DMS53 treated with DMSO at 0.1 percent for 48 hours (cell line): ENCODE measurements at regions not wholly inside any gene's neighbourhood (a gene's known extent, or its start where the extent isn't known, plus 50 kb on each side); places are given as distances from the start of the nearest gene placed in this dataset.
A peak's percentile ranks its signal among the peaks of the same experiment; 100 is the strongest.

Experiments
- DNase-seq: peaks from one replicate; lab custom pipeline; 2025; ENCODE audit not compliant: unreplicated experiment; lab: John Stamatoyannopoulos, UW

DNA sequence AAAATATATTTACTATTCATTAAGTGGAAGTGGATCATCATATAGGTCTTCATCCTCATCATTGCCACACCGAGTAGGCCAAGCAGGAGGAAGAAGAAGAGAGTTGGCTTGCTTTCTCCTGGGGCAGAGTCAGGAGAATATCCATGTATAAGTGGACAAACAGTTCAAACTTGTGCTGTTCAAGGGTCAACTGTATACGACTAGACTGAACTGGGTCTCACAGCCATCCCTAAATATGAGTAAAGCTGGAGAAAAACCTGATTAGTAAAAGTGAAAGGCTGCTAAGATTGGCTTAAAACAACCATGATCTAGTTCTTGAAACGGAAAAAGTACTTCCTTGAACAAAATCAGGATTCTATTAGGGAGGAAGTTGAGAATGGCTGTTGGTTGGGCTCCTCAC lies 276.7 kb upstream of the ADRA1B start:
- DNase-seq = no peak

DNA sequence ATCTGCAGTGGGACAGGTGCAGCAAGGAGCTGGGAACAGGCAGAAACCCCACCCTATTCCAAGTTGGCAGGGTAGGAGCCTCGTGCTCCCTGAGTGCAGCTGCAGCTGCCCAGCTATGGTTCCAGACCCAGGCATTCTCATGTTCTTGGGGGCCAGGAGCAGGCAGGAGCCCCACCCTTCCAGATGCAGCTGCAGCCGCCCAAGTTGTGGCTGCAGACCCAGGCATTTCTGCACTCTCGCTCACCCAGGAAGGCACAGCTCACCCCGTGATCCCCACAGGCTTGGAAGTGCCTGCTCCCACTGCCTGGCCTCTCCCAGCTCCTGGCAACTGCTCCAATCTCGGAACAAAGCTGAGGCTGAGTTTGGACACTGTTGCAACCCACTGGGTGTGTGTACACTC lies 275.8 kb upstream of the ADRA1B start:
- no peak for DNase-seq

DNA sequence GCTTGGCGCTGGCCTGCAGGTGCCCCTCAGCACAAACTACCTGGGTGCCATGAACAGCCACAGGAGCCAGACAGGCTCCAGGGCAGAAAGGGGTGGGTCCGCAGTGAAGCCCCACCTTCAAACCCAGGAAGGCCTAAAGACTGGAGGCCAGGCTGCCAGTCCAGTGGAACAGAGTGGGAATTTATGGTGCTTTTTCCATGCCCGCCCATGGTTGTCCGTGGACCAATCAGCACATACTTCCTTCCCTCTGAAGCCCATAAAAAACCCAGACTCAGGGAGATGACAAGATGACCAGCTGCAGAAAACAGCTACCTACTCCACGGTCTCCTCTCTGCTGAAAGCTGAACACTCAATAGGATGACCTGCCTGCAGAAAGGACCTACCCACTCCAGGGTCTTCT lies 275.4 kb upstream of the ADRA1B start:
- no peak for DNase-seq

DNA sequence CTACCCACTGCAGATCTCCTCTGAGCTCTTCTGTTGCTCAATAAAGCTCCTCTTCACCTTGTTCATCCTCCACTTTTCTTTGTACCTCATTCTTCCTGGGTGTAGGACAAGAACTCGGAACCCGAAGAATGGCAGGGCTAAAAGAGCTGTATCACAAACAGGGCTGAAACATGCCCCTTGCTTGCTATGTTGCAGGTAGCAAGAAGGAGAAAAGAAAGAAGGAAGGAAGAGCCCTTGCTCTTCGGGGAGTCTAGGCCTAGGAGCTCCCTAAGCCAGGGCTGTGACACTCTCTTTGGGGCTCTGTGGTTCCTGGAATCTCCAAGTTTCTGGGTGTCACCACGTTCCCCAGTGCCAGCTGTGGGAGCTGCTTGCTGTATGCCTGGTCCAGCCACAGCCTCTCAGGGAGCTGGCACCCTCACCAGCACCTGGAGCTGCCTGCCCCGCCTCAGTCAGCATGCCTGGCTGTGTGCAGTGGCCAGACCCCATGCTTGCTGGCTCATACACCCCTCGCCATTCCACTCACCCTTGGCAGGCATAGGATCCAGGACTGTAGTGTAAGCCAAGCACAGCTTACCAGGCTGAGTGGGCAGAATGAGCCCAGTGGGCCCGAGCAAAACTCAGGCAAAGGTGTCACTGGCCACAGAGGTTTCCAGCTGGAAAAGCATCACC lies 274.8 kb upstream of the ADRA1B start:
- DNase-seq = no peak

DNA sequence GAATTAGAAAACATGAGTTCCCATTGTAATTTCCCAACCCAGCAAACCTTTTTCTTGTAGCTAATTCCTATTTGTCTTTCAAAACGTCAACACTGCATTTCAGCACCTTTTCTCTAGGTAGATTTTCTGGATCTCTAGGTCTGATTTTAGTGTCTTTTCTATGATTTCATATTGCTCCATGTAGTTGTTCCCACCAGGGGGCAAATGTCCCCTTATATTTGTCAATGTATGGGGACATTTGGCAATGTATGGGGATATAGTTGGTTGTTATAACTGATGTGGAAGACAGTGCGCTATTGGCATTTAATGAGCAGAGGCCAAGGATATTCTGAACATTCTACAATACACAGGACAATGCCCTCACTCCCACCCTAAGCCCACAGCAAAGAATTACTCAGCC lies 273.9 kb upstream of the ADRA1B start:
- no peak for DNase-seq

DNA sequence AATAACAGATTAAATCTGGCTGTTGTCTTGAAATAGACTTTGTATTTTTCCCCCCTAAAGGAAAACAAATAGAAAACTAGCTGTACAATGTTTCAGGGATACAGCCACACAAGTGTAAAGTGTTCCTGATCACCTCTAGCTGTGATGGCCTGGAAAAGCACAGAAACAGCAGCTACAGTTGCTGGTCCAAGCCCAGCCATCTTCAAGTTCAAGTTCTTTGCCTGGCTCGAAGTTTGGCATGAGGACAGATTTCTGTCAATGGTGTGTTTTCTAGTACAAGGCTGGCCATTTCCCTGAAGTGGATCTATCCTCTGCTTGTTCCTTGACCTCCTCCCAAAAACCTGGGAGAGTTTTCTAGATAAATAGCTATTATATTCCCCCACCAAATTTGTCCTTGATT lies 272.2 kb upstream of the ADRA1B start:
- DNase-seq = no peak

DNA sequence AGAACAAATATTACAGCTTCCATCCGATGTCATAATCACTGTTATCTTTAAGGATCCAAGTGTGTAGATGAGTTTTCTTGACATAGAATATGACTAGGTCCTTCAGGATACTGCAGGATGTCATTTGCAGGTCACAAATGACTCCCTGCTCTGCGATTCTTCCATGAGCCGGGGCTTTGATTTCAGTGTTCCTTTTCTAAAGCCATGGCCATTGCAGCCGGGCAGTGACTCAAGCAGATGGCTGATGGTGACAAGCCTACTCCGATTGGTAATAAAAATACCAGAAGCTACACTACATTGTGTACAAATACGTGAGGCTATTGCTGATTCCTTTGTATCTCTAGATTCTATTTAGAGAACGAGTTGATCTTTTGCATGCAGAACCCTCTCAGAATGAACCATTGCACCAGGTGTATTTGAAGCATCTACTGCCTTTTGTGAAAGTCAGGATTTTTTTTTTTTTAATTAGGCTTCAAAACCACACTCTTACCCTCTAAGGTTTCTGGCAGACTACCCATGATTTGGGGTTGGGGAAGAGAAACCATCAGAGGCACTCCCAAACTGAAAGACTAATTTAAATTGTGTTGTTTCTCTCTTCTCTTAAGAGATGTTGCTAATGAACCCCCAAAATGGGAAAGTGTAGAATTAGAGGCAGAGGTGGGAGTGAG lies 271.0 kb upstream of the ADRA1B start:
- no peak for DNase-seq

DNA sequence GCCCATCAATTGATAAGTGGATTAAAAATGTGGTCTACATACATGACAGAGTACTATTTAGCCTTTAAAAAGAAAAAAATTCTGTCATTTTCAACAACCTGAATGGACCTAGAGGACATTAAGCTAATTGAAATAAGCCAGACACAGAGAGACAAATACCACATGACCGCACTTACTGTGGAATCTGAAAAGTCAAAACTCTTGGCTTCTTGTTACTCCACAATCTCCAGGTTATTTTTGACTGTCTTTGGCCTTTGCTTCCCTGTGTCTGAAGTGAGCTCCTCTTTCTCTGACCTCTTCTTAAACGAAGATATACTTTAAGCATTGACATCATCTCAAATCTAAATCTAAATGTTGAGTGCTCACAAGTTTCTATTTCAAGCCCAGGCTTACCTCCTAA lies 265.5 kb upstream of the ADRA1B start:
- DNase-seq = no peak

DNA sequence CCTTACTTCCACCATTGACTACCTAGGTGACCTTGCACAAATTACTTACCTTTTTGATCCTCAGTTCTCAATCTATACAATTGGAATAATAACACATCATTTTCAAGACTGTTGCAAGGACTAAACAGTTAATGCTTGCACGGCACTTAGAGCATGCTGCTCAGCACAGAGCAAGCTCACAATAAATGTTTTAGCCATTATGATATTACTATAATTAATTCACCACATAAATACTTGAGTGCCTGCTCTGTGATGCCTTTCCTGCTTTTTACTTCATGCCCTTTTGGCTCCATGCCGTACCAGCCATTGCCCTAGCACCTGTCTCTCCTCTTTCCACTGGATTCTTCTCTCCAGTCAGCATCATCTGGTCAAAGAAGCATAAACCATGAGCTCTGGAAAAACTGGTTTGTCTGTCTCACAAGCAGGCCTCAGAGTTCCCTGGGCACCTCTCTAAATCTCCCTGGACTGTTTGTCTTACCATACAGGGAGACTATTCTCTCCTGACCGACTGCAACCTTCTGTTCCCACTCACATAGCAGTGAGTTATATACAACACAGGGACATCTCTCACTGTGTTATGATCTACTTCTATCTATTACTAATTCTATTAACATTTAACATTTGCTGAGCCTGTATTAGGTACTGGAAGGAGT lies 260.4 kb upstream of the ADRA1B start:
- DNase-seq = peak; percentile 88

DNA sequence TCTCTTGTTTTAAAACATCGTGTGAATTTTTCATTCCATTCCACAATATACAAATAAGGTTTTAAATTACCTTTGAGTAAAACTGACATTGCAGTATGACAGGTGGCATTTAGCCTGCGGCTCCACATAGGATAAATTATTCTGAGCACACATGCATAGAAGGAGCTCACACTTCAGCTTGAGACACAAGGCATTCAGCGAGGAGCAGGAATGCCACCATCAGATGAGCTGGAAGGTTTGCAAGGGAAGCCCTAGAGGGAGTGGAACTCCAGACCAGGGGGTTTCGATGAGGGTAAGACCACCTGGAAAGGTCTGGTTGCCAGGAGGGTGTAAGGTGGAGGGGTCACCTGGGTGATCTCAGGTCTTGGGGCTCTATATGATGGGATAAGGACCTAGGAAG lies 259.0 kb upstream of the ADRA1B start:
- DNase-seq = no peak

DNA sequence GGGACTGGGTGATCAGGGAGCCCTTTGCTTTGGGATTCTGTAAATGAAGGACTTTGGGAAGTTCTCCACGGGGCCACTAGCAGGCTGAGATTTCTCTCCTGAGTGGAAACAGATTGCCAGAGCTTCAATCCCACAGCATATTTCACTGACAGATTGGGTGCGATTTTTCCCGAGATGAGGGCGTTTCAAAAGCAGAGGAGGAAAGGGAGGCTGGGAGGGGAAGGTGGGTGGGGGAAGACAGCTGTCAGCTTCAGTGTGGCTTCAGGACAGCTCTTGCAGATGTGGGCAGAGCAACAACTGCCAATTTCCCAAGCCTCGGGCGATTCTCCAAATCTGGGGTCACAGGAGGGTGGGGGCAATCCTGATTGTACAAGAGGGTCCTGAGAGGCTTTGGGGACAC lies 258.5 kb upstream of the ADRA1B start:
- no peak for DNase-seq

DNA sequence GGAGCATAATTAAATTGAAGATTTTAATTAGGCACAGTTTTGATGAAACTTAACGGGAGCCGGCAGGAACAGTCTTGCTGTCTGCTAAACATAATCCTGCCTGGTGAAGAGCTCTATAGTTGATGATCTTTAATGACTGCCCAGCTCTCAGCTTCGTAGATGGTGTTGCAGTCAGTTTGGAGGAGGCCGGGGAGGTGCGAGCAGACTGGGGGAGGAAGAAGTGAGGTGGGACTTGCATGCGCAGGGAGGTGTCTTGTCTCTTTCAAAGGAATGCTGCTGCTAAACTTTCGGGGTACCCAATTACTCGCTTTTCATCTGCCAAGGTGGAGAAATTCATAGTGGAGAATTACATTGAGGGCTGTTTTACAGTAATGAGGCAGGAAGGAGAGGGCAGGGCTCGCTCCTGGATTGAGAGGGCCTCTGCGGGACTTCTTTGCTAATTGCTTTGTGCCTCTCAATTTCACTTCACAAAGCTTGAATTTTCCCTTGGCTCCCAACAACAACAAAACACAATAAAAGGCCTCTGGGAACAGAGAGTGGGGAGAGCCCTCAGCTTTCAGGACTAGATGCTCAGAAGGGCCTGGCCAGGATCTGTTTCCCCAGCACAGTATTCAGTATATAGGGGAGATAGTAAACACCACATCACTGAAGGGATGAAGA lies 257.9 kb upstream of the ADRA1B start:
- no peak for DNase-seq

DNA sequence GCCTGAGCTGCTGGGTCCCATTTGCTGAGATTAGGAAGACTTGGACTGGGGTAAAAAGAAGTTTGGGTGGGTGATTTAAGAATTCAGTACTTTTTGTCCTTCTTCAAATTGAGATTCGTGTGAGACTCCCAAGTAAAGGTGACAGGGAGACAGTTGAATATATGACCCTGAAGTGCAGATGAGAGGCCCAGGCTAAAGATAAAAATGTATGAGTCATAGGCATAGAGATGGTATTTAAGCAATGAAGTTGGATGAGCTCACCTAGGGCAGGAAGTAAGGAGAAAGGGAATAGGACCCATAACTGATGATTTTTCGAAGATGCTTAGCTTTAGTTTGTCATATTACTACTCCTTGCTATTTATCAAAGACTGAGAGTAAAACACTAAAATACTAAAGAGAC lies 255.9 kb upstream of the ADRA1B start:
- DNase-seq = peak; percentile 76

DNA sequence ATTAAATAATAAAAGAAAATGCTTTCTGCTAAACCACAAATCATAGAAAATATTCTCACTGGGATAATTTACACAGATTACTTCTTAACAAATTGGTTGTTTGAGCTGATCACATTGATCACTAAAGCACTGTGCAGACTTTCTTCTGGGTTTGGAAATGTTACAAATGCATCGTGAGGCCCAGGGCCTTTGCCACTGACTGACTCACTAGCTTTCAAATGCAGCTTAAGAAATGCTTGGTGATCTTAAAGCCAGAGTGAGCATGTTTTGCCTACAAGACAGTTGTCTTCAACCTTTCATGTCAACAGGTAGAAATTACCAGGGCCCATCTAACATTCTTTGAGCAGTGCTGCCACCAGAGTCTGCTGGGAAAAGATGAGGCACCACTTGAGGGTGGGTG lies 252.3 kb upstream of the ADRA1B start:
- no peak for DNase-seq

DNA sequence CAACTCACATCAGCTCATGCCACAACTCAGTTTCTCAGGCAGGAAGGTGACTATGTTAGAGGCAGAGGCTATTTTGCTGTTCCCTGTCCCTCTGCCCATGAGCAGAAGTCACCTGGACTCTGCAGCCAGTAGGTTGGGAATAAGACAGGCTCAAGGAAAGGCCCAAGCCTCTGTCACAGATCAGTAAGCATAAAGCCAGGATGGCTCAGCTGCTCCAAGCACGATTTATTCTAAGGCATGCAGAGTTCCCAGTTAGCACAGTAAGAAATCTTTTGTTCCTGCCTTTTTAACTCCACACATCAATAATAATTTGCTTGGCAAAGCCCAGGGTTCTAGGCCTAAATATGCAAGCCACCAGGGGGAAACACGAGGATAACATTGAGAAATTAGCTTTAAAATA lies 249.0 kb upstream of the ADRA1B start:
- DNase-seq = no peak

DNA sequence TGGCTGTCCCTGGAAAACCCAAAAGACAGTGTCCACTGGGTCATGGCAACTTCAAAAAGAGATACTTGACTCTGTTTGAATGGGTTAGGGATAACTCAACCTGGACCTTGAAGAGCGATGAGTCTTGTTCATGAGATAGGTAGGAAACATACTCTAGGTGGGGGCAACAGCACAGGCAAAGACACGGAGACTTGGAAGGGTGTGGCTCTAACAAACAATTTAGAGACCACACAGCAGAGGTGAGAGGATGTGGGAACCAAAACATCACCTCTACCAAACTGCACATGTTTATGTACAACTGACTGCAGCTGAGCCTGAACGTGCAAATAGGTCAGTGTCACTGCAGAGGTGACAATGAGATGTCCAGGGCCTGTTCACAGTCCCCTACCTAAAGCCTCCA lies 247.7 kb upstream of the ADRA1B start:
- no peak for DNase-seq

DNA sequence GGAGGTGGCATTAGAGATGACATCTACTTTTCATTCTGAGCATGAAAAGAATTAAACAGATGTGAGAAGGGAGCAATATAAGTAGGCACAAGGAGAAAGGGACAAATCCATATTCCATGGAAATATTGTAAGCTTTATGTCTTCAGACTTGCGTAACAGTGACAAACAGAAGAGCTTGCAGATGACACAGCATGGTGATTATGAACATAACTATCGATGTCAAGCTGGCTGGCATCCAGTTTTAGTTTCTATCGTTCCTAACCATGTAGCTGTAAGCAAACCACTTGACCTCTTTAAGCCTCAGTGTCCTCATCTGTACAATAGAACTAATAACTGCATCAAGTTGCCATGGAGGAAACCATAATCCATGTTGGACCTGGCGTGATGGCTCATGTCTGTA lies 246.7 kb upstream of the ADRA1B start:
- no peak for DNase-seq

DNA sequence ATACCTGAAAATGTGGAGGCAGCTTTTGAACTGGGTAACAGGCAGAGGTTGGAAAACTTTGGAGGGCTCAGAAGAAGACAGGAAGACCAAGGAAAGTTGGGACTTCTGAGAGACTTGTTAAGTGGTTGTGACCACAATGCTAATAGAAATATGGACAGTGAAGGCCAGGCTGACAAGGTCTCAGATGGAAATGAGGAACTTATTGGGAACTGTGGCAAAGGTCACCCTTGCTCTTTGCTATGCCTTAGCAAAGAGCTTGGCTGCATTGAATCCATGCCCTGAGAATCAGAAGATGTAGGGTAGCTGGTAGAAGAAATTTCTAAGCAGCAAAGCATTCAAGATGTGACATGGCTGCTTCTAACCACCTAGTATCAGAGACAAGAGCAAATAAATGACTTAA lies 244.4 kb upstream of the ADRA1B start:
- no peak for DNase-seq

DNA sequence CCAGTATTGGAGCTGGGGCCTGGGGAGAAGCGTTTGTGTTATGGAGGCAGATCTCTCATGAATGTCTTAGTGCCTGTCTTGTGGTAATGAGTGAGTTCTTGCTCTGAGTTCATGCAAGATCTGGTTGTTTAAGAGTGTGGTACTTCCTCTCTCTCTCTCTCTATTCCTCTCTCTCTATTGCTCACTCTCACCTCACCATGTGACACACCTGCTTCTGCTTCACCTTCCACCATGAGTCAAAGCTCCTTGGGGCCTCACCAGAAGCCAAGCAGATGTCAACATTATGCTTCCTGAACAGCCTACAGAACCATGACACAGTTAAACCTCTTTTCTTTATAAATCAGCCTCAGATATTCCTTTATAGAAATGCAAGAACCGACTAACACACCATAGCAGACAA lies 242.7 kb upstream of the ADRA1B start:
- DNase-seq = no peak

DNA sequence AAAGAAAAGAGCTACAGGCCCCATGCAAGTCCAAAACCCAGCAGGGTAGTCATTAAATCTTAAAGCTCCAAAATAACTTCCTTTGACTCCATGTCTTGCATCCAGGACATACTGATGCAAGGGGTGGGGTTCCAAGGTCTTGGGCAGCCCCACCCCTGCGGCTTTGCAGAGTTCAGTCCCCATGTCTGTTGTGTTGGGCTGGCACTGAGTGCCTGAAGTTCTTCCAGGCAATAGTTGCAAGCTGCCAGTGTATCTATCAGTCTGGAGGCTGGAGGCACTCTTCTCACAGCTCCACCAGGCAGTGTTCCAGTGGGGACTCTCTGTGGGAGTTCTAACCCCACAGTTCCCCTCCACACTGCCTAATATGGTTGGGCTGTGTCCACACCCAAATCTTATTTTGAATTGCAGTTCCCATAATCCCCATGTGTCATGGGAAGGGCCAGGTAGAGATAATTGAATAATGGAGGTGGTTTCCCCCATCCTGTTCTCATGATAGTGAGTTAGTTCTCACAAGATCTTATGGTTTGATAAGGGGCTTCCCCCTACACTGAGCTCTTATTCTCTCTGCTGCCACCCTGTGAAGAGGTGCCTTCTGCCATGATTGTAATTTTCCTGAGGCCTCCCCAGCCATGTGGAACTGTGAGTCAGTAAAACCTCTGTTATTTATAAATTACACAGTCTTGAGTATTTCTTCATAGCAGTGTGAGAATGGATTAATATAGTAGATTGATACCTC lies 237.5 kb upstream of the ADRA1B start:
- no peak for DNase-seq

DNA sequence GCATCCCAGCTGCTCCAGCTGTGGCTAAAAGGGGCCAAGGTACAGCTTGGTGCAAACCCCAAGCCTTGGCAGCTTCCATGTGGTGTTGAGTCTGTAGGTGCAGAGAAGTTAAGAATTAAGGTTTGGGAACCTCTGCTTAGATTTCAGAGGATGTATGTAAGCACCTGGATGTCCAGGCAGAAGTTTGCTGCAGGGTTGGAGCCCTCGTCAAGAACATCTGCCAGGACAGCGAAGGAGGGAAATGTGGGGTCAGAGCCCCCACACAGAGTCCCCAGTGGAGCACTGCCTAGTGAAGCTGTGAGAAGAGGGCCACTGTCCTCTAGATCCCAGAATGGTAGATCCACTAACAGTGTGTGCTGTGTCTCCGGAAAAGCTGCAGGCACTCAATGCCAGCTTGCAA lies 236.2 kb upstream of the ADRA1B start:
- no peak for DNase-seq
